Neural cell (in vitro differentiated cells): ENCODE measurements at regions not wholly inside any gene's neighbourhood (a gene's known extent, or its start where the extent isn't known, plus 50 kb on each side); places are given as distances from the start of the nearest gene placed in this dataset.

Experiments
- H2AFZ ChIP-seq: fragments of 200-600, 300-800 bp; sonication (generic), shearing (Covaris generic); 2 replicates; pipeline ENCODE4 v1.6.0; 2014; ENCODE audit warnings: low read depth, mild to moderate bottlenecking, antibody characterized with exemption, low read length, moderate library complexity
- H3F3A ChIP-seq: fragments of 200-600 bp; shearing (Covaris generic); 2 replicates; pipeline ENCODE4 v1.6.1; 2016; ENCODE audit warnings: mild to moderate bottlenecking, moderate library complexity, mixed read lengths, antibody characterized with exemption, low read length; ENCODE audit not compliant: insufficient read depth, poor library complexity, severe bottlenecking
- H3K27ac ChIP-seq: fragments of 200-600, 300-800 bp; sonication (generic), shearing (Covaris generic); 2 replicates; pipeline ENCODE4 v1.5.1; 2014; ENCODE audit warnings: mild to moderate bottlenecking, low read length, moderate library complexity
- H3K27me3 ChIP-seq: fragments of 300-800, 200-600 bp; sonication (generic), shearing (Covaris generic); 2 replicates; pipeline ENCODE4 v1.6.0; 2014; ENCODE audit warnings: mild to moderate bottlenecking, low read depth, low read length, moderate library complexity; ENCODE audit not compliant: insufficient read depth
- H3K36me3 ChIP-seq: fragments of 300-800, 200-600 bp; sonication (generic), shearing (Covaris generic); 2 replicates; pipeline ENCODE4 v1.5.1; 2014; ENCODE audit warnings: mild to moderate bottlenecking, antibody characterized with exemption, low read length, moderate library complexity; ENCODE audit not compliant: insufficient read depth
- H3K4me2 ChIP-seq: fragments of 300-800, 200-600 bp; sonication (generic), shearing (Covaris generic); 2 replicates; pipeline ENCODE4 v1.6.0; 2014; ENCODE audit warnings: mild to moderate bottlenecking, low read length
- H3K4me3 ChIP-seq: fragments of 300-800, 200-600 bp; sonication (generic), shearing (Covaris generic); 2 replicates; pipeline ENCODE4 v1.5.1; 2014; ENCODE audit warnings: mild to moderate bottlenecking, low read length, moderate library complexity
- H3K79me2 ChIP-seq: fragments of 200-600 bp; shearing (Covaris generic); replicated peaks from 2 replicates; pipeline ENCODE4 v1.6.0; 2014; ENCODE audit warnings: mild to moderate bottlenecking, low read length, moderate library complexity; ENCODE audit not compliant: insufficient read depth
- H3K9ac ChIP-seq: fragments of 300-800, 200-600 bp; sonication (generic), shearing (Covaris generic); 2 replicates; pipeline ENCODE4 v1.6.1; 2016; ENCODE audit warnings: mild to moderate bottlenecking, low read length, mixed read lengths
- H3K9me2 ChIP-seq: fragments of 200-600 bp; shearing (Covaris generic); 2 replicates; pipeline ENCODE4 v1.6.1; 2016; ENCODE audit warnings: mild to moderate bottlenecking, low read length, mixed read lengths; ENCODE audit not compliant: insufficient read depth
- H3K9me3 ChIP-seq: fragments of 200-600, 300-800 bp; sonication (generic), shearing (Covaris generic); 2 replicates; pipeline ENCODE4 v1.6.1; 2016; ENCODE audit warnings: mild to moderate bottlenecking, mixed run types, low read length, moderate library complexity, mixed read lengths
- H4K20me1 ChIP-seq: fragments of 200-600 bp; shearing (Covaris generic); 2 replicates; pipeline ENCODE4 v1.6.1; 2016; ENCODE audit warnings: mild to moderate bottlenecking, mixed run types; ENCODE audit not compliant: insufficient read depth
- EP300 ChIP-seq: fragments of 450-650 bp; conservative IDR thresholded peaks from 2 replicates; pipeline ENCODE4 v1.6.1; 2014; ENCODE audit warnings: antibody characterized with exemption, mild to moderate bottlenecking, moderate library complexity; ENCODE audit not compliant: poor library complexity, severe bottlenecking
- EZH2 ChIP-seq: fragments of 200-600, 300-800 bp; shearing (Covaris generic), sonication (generic); IDR thresholded peaks from 2 replicates; pipeline ENCODE4 v1.6.1; 2014; ENCODE audit warnings: antibody characterized with exemption, low read length, borderline replicate concordance, mild to moderate bottlenecking; ENCODE audit not compliant: insufficient read depth, poor library complexity, severe bottlenecking
- MXI1 ChIP-seq: fragments of 450-650 bp; conservative IDR thresholded peaks from 2 replicates; pipeline ENCODE4 v1.6.1; 2014; ENCODE audit warnings: antibody characterized with exemption, mild to moderate bottlenecking; ENCODE audit not compliant: poor library complexity, severe bottlenecking
- POLR2AphosphoS5 ChIP-seq: IDR thresholded peaks from 2 replicates; pipeline ENCODE4 v1.6.1; 2012
- RAD21 ChIP-seq: fragments of 450-650 bp; conservative IDR thresholded peaks from 2 replicates; pipeline ENCODE4 v1.6.1; 2014; ENCODE audit warnings: antibody characterized with exemption, mild to moderate bottlenecking, moderate library complexity
- SMC3 ChIP-seq: fragments of 450-650 bp; conservative IDR thresholded peaks from 2 replicates; pipeline ENCODE4 v1.6.1; 2014; ENCODE audit warnings: antibody characterized with exemption, mild to moderate bottlenecking, moderate library complexity; ENCODE audit not compliant: poor library complexity
- TAF1 ChIP-seq: IDR thresholded peaks from 2 replicates; pipeline ENCODE4 v1.6.1; 2012; ENCODE audit warnings: low read depth
- TF ChIP-seq, protein P1 (sequence below): fragments of 450-650 bp; IDR thresholded peaks from 2 replicates; pipeline ENCODE4 v1.5.1; 2014; ENCODE audit warnings: antibody characterized with exemption, mild to moderate bottlenecking, moderate library complexity; ENCODE audit not compliant: poor library complexity, severe bottlenecking
- TF ChIP-seq, protein P2 (sequence below): IDR thresholded peaks from 2 replicates; pipeline ENCODE4 v1.6.1; 2012; ENCODE audit warnings: borderline replicate concordance

DNA sequence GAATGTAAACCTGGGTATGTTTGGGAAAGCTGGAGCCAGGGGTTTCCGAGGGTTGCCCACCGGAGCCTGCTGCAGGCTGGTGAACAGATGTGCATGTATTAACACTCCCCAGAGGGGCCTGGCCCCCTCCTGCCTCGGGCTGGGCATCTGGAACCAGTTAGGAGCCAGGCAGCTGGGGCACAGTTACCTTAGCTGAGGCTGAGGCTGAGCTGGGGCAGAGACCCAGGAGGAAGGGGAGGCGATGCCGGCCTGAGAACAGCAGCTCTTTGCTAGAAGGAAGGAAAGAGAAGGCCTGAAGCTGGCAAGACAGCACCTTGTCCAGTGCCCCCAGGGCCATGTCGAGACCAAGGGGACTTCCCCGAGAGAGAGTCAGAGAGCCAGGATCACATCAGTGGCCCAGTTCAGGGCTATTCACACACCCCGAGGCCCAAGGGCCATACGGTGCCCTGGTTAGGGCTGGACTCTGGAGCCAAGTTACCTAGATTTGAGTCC lies 65.8 kb downstream of the RMI2 start:
- Histone ChIP-seq H3K9ac (no peak overlapping the region), H3K36me3 (no peaks in the 10 kb centered on the region), H3K4me2 (no peak overlapping the region), H2AFZ (no peak overlapping the region), H3K27ac (no peak overlapping the region), H3K27me3 (no peaks in the 10 kb centered on the region), H4K20me1 (no peaks in the 10 kb centered on the region), H3F3A (no peaks in the 10 kb centered on the region), H3K4me3 (no peak overlapping the region), H3K9me3 (no peaks in the 10 kb centered on the region), H3K79me2 (no peaks in the 10 kb centered on the region), H3K9me2 (no peaks in the 10 kb centered on the region)
- TF ChIP-seq EP300: no peak
- TF ChIP-seq, protein P1, sequence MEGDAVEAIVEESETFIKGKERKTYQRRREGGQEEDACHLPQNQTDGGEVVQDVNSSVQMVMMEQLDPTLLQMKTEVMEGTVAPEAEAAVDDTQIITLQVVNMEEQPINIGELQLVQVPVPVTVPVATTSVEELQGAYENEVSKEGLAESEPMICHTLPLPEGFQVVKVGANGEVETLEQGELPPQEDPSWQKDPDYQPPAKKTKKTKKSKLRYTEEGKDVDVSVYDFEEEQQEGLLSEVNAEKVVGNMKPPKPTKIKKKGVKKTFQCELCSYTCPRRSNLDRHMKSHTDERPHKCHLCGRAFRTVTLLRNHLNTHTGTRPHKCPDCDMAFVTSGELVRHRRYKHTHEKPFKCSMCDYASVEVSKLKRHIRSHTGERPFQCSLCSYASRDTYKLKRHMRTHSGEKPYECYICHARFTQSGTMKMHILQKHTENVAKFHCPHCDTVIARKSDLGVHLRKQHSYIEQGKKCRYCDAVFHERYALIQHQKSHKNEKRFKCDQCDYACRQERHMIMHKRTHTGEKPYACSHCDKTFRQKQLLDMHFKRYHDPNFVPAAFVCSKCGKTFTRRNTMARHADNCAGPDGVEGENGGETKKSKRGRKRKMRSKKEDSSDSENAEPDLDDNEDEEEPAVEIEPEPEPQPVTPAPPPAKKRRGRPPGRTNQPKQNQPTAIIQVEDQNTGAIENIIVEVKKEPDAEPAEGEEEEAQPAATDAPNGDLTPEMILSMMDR: no peak
- TF ChIP-seq EZH2: no peak
- TF ChIP-seq RAD21: no peak
- TF ChIP-seq, protein P2, sequence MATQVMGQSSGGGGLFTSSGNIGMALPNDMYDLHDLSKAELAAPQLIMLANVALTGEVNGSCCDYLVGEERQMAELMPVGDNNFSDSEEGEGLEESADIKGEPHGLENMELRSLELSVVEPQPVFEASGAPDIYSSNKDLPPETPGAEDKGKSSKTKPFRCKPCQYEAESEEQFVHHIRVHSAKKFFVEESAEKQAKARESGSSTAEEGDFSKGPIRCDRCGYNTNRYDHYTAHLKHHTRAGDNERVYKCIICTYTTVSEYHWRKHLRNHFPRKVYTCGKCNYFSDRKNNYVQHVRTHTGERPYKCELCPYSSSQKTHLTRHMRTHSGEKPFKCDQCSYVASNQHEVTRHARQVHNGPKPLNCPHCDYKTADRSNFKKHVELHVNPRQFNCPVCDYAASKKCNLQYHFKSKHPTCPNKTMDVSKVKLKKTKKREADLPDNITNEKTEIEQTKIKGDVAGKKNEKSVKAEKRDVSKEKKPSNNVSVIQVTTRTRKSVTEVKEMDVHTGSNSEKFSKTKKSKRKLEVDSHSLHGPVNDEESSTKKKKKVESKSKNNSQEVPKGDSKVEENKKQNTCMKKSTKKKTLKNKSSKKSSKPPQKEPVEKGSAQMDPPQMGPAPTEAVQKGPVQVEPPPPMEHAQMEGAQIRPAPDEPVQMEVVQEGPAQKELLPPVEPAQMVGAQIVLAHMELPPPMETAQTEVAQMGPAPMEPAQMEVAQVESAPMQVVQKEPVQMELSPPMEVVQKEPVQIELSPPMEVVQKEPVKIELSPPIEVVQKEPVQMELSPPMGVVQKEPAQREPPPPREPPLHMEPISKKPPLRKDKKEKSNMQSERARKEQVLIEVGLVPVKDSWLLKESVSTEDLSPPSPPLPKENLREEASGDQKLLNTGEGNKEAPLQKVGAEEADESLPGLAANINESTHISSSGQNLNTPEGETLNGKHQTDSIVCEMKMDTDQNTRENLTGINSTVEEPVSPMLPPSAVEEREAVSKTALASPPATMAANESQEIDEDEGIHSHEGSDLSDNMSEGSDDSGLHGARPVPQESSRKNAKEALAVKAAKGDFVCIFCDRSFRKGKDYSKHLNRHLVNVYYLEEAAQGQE: no peak
- no peak for TF ChIP-seq SMC3
- no peak for TF ChIP-seq MXI1
- no peak for TF ChIP-seq TAF1
- no peak for TF ChIP-seq POLR2AphosphoS5

DNA sequence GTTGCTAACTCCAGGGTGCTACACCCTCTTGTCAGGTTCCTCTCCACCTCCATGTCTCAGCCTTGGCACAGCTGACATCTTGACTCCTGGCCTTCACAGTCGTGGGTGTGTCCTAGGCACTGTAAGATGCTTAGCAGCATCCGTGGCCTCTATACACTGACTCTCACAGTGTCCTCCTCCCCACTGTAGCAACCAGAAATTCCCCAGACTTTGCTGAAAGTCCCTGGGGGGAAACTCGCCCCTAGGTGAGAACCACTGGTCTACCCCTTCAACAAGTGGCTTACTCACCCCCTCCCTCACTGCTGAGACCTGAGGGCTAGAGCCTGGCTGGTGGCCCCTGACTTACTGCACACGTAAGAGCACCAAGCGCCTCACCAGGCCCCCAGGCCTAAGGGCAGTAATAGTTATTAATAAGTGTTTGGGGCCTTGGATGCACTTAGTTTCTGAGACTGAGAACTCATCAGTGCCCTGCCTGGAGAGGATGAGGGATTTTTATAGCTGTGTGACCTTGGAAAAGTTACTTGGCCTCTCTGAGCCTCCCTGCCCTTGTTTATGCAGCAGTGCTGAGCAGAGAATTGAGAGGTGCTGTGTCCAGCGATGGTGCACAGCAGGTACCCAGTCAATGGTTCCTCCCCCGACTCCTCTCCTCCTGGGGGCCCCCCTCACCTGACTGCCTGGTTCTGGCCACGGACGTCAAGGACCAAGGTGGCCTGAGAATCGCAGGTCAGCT lies 67.1 kb downstream of the RMI2 start:
- Histone ChIP-seq H3K9me3 (no peaks in the 10 kb centered on the region), H3K36me3 (no peaks in the 10 kb centered on the region), H3K9me2 (no peaks in the 10 kb centered on the region), H4K20me1 (no peaks in the 10 kb centered on the region), H3K9ac (no peak overlapping the region), H2AFZ (no peak overlapping the region), H3K79me2 (no peaks in the 10 kb centered on the region), H3K27ac (no peak overlapping the region), H3F3A (no peaks in the 10 kb centered on the region), H3K4me3 (no peak overlapping the region), H3K4me2 (no peak overlapping the region), H3K27me3 (no peaks in the 10 kb centered on the region)
- no peak for TF ChIP-seq EP300
- TF ChIP-seq, protein P2: no peak
- TF ChIP-seq MXI1: no peak
- no peak for TF ChIP-seq EZH2
- no peak for TF ChIP-seq TAF1
- TF ChIP-seq, protein P1: no peak
- no peak for TF ChIP-seq POLR2AphosphoS5
- no peak for TF ChIP-seq SMC3
- TF ChIP-seq RAD21: no peak
